ENCODE measurements at regions not wholly inside any gene's neighbourhood (a gene's known extent, or its start where the extent isn't known, plus 50 kb on each side); places are given as distances from the start of the nearest gene placed in this dataset.
"Not testable (repeated sequence)": the region's sequence is repeated elsewhere in the genome, so short reads cannot be mapped to it uniquely, and the experiment has no call there.

DNA sequence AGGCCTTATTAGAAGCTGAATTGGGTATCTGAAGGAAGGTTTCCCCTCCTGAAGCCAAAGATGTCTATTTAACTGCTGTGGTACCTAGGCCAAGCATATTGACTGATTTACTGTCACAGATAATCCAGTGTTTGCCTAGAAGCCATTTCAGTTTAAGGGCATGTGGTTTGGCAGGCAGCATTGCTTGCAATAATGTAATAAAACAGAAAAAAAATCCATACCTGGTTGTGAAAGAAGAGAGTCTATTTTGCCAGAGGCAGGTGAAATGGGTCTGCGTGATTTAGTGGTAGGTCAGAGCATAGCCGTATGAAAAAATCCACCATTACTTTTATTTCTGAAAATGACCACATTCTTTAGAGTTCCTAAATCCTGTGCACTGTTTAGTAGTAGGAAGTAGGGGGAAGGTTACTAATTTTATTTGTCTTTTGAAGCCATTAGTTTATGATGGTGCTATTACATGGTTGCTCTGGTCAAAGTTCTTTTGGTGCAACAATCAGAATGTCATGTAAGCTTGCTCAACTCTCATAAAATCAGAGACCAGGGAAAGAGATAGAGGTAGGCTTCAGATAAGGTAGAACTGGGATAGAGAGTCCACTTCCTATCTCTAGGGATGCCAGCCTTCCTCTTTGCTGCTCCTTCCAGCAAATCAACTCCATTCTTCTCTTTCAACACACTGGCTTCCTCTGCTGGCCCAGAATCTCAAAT lies 343.4 kb downstream of the GPD2 start:
- Histone ChIP-seq H3K36me3 (ENCODE audit: insufficient read depth in 1 of 2, low read depth in 1 of 2) (no peaks in the 10 kb centered on the region), H3K4me3 (no peak overlapping the region), H3K9me3 (no peaks in the 10 kb centered on the region), H3K27me3 (ENCODE audit: insufficient read depth in 3 of 3, low read length in 2 of 3) (no peaks in the 10 kb centered on the region), H3K27ac (no peak overlapping the region), H3K4me1 (no peaks in the 10 kb centered on the region)
- ATAC-seq: no peak
- intact Hi-C loops (cut with DNase I): no loop called here
- TF ChIP-seq, protein P1, sequence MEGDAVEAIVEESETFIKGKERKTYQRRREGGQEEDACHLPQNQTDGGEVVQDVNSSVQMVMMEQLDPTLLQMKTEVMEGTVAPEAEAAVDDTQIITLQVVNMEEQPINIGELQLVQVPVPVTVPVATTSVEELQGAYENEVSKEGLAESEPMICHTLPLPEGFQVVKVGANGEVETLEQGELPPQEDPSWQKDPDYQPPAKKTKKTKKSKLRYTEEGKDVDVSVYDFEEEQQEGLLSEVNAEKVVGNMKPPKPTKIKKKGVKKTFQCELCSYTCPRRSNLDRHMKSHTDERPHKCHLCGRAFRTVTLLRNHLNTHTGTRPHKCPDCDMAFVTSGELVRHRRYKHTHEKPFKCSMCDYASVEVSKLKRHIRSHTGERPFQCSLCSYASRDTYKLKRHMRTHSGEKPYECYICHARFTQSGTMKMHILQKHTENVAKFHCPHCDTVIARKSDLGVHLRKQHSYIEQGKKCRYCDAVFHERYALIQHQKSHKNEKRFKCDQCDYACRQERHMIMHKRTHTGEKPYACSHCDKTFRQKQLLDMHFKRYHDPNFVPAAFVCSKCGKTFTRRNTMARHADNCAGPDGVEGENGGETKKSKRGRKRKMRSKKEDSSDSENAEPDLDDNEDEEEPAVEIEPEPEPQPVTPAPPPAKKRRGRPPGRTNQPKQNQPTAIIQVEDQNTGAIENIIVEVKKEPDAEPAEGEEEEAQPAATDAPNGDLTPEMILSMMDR (IDR thresholded peaks at IDR 0.05): no peak
- WGBS, 3 donors: 89 to 93% (median 92%) methylated on average over 2 of the region's 2 CpGs
- no peak for DNase-seq

DNA sequence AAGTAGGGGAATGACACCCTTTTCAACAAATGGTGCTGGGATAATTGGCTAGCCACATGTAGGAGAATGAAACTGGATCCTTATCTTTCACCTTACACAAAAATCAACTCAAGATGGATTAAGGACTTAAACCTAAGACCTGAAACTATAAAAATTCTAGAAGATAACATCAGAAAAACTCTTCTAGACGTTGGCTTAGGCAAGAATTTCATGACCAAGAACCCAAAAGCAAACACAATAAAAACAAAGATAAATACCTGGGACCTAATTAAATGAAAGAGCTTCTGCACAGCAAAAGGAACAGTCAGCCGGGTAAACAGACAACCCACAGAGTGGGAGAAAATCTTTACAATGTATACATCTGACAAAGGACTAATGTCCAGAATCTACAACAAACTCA lies 345.5 kb downstream of the GPD2 start:
- H3K4me3 ChIP-seq; H3K4me1 ChIP-seq; H3K27ac ChIP-seq; H3K36me3 ChIP-seq (ENCODE audit: insufficient read depth in 1 of 2, low read depth in 1 of 2); DNase-seq; H3K9me3 ChIP-seq; H3K27me3 ChIP-seq (ENCODE audit: insufficient read depth in 3 of 3, low read length in 2 of 3); ATAC-seq; intact Hi-C loops (cut with DNase I): not testable (repeated sequence)
- 40 to 52% (median 52%) methylated on average over 2 of the region's 2 CpGs for WGBS, 3 donors

DNA sequence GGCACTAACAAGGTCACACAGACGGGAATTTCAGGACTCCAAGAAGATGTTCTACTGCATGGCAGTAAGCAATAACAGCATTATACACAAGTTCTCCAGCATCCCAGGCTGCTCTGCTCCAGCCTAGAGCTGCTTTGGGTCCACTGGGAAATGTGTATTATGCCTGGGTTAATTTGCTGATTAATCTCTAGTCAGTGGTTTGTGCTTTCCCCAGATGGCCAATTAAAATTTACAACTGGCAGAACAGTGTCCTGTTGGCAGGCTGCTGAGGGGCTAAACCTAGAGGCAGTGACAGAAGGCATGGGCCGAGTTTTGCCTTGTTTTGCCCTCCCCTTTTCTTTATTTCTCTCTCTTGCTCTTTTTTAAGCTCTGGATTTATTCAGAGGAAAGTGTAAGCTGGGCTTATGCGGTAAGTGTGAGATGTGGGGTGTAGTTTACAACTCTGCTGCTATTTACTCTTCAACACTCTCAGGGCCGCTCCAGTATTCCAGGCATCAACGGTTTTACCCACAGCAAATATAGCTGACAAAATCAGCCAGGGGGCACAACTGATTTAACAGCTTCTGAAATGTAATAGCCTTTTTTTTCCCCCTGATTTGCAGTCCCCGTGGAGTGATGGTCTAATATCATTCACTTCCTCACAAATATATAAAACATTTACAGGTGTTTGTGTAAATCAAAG lies 348.0 kb downstream of the GPD2 start:
- no peaks in the 10 kb centered on the region for H3K36me3 ChIP-seq (ENCODE audit: insufficient read depth in 1 of 2, low read depth in 1 of 2)
- TF ChIP-seq, protein P1 (IDR thresholded peaks at IDR 0.05): no peak
- intact Hi-C loops (cut with DNase I): no loop called here
- WGBS, 3 donors: 21 to 37% (median 25%) methylated on average over 6 of the region's 6 CpGs
- H3K27me3 ChIP-seq (ENCODE audit: insufficient read depth in 3 of 3, low read length in 2 of 3): no peaks in the 10 kb centered on the region
- peaks cover 5% of the 10 kb centered on the region for H3K4me1 ChIP-seq
- H3K4me3 ChIP-seq: no peak overlapping the region
- DNase-seq (no peak), ATAC-seq (no peak)
- no peaks in the 10 kb centered on the region for H3K9me3 ChIP-seq
- H3K27ac ChIP-seq: no peak overlapping the region

DNA sequence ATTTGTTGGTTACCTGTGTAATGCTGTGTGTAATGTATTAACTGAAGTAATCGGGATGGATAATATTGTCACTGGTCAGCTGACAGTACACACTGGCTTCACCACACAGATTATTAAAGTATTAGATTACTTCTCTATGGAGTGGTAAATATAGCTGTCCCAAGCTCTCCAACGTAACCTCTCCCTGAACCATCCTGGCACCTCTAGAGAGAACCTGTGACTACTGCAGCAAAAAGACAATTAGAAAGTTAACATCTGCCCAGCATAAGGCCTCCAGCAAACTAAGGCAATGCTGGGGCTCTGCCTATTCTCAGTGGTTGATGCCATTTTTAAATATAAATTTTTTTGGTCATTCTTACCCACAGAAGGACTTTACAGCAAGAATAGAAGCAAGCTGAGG lies 351.3 kb downstream of the GPD2 start:
- Histone ChIP-seq H3K27ac (no peak overlapping the region), H3K27me3 (ENCODE audit: insufficient read depth in 3 of 3, low read length in 2 of 3) (no peaks in the 10 kb centered on the region), H3K4me3 (no peak overlapping the region), H3K9me3 (no peaks in the 10 kb centered on the region), H3K36me3 (ENCODE audit: insufficient read depth in 1 of 2, low read depth in 1 of 2) (no peaks in the 10 kb centered on the region), H3K4me1 (peaks cover 5% of the 10 kb centered on the region)
- TF ChIP-seq, protein P1 (IDR thresholded peaks at IDR 0.05): no peak
- DNase-seq (no peak), ATAC-seq (peak; percentile 92 to 98 (median 96))
- intact Hi-C loops (cut with DNase I): no loop called here
- 28 to 47% (median 41%) methylated on average over 2 of the region's 2 CpGs for WGBS, 3 donors

DNA sequence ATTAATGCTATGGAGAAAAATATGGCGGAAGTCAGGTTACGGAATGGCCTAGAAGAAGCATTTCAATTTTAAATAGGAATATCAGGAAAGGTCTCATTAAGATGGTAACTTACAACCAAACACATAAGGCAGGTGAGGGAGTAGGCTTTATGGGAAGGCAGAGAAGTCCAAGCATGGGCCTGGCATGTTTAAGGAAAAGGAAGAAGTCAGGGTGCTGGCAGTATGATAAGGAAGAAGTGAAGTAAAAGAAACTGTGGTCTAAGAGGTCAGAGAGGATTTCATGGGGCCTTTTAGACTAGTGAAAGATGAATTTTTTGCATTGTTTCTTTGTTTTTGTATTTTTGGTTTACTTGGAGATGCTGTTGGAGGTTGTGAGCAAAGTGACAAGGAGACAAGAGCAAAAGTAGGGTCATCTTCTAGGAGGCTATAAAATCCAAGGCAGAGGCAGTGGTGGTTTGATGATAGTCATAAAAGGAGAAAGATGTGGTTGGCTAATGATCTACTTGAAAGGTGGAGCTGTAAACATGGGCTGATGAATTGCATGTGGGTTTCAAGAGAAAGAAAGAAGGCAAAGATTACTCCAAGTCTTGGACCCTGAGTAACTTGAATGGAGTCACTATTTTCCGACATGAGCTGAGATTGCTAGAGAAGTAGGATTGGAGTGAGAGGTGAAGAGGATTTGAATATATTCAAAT lies 354.3 kb downstream of the GPD2 start:
- WGBS, 3 donors: 87 to 92% (median 90%) methylated on average over 3 of the region's 3 CpGs
- H3K4me1 ChIP-seq: peaks cover 5% of the 10 kb centered on the region
- H3K27me3 ChIP-seq (ENCODE audit: insufficient read depth in 3 of 3, low read length in 2 of 3): no peaks in the 10 kb centered on the region

More for the DNA sequence above, 354.3 kb downstream of the GPD2 start:
- DNase-seq: no peak
- TF ChIP-seq, protein P1 (IDR thresholded peaks at IDR 0.05): no peak
- Histone ChIP-seq H3K9me3 (no peaks in the 10 kb centered on the region), H3K27ac (no peak overlapping the region), H3K36me3 (ENCODE audit: insufficient read depth in 1 of 2, low read depth in 1 of 2) (no peaks in the 10 kb centered on the region), H3K4me3 (no peak overlapping the region)
- ATAC-seq: no peak
- intact Hi-C loops (cut with DNase I): no loop called here
